Upper lobe of right lung (tissue), 1 donor: ENCODE measurements at regions not wholly inside any gene's neighbourhood (a gene's known extent, or its start where the extent isn't known, plus 50 kb on each side); places are given as distances from the start of the nearest gene placed in this dataset.

Experiments used
- ATAC-seq: fragments of 200-7000 bp; cut with Tn5 transposase; one replicate; pipeline ENCODE4 v1.9.1; 2020; ENCODE audit warnings: mild to moderate bottlenecking, moderate library complexity
- DNase-seq: peaks from one replicate; pipeline ENCODE4 v3.0.0-alpha.2; 2020
- H3K27ac ChIP-seq: fragments of 200-600 bp; one replicate; pipeline ENCODE4 v1.8.0; 2022
- H3K27me3 ChIP-seq: fragments of 200-600 bp; one replicate; pipeline ENCODE4 v1.8.0; 2022; ENCODE audit warnings: mild to moderate bottlenecking
- H3K36me3 ChIP-seq: fragments of 200-600 bp; one replicate; pipeline ENCODE4 v1.8.0; 2022
- H3K4me1 ChIP-seq: fragments of 200-600 bp; one replicate; pipeline ENCODE4 v1.8.0; 2022
- H3K4me3 ChIP-seq: fragments of 200-600 bp; one replicate; pipeline ENCODE4 v1.8.0; 2022; ENCODE audit warnings: mild to moderate bottlenecking
- H3K9me3 ChIP-seq: fragments of 200-600 bp; one replicate; pipeline ENCODE4 v1.8.0; 2022
- CTCF ChIP-seq: fragments of 200-600 bp; IDR thresholded peaks from one replicate; pipeline ENCODE4 v1.8.0; 2022; ENCODE audit warnings: antibody characterized with exemption
- intact Hi-C: fragments of 100-400 bp; cut with DNase I; formaldehyde crosslinking; loops from one replicate; pipeline ENCODE4 v1.11.0; 2022
- donor health status: DM: no; HTN: yes; CAD: no; lungs with severe emphysema.

GRCh38 chr7:1293950-1294411 lies 61.3 kb downstream of the UNCX start:
- no peak overlapping the region for H3K4me3 ChIP-seq
- H3K27ac ChIP-seq: no peak overlapping the region
- H3K9me3 ChIP-seq: no peaks in the 10 kb centered on the region
- H3K36me3 ChIP-seq: no peaks in the 10 kb centered on the region
- DNase-seq: no peak
- H3K27me3 ChIP-seq: peaks cover 72% of the 10 kb centered on the region
- TF ChIP-seq CTCF: no peak
- ATAC-seq: no peak
- intact Hi-C loops: no loop called here
- peaks cover 12% of the 10 kb centered on the region for H3K4me1 ChIP-seq

GRCh38 chr7:1295776-1296355 lies 63.2 kb downstream of the UNCX start:
- Histone ChIP-seq H3K27ac (no peak overlapping the region), H3K27me3 (peaks cover 65% of the 10 kb centered on the region), H3K36me3 (no peaks in the 10 kb centered on the region), H3K4me3 (no peak overlapping the region), H3K9me3 (no peaks in the 10 kb centered on the region), H3K4me1 (peaks cover 2% of the 10 kb centered on the region)
- ATAC-seq: no peak
- TF ChIP-seq CTCF: no peak
- no peak for DNase-seq
- intact Hi-C loops: no loop called here

- H3K27me3 ChIP-seq: peaks cover 64% of the 10 kb centered on the region
- no peak overlapping the region for H3K4me3 ChIP-seq
- ATAC-seq (no peak), DNase-seq (no peak)
- no peaks in the 10 kb centered on the region for H3K9me3 ChIP-seq
- intact Hi-C loops: no loop called here
- no peak overlapping the region for H3K27ac ChIP-seq
- no peak for TF ChIP-seq CTCF
- H3K36me3 ChIP-seq: no peaks in the 10 kb centered on the region
- no peaks in the 10 kb centered on the region for H3K4me1 ChIP-seq
These were observed 63.8 kb downstream of the UNCX start for GRCh38 chr7:1296356-1296981.

GRCh38 chr7:1297017-1297960 lies 64.6 kb downstream of the UNCX start:
- Histone ChIP-seq H3K4me1 (no peaks in the 10 kb centered on the region), H3K27ac (no peak overlapping the region), H3K36me3 (no peaks in the 10 kb centered on the region), H3K9me3 (no peaks in the 10 kb centered on the region), H3K4me3 (no peak overlapping the region), H3K27me3 (peaks cover 64% of the 10 kb centered on the region)
- intact Hi-C loops: no loop called here
- TF ChIP-seq CTCF: no peak
- ATAC-seq (no peak), DNase-seq (no peak)

GRCh38 chr7:1298051-1298930 lies 65.6 kb downstream of the UNCX start:
- Histone ChIP-seq H3K9me3 (no peaks in the 10 kb centered on the region), H3K27me3 (peaks cover 57% of the 10 kb centered on the region), H3K36me3 (no peaks in the 10 kb centered on the region), H3K4me1 (no peaks in the 10 kb centered on the region), H3K4me3 (no peak overlapping the region), H3K27ac (no peak overlapping the region)
- ATAC-seq: no peak
- no peak for TF ChIP-seq CTCF
- intact Hi-C loops: no loop called here
- no peak for DNase-seq
